OCI-LY7 (cell line): ENCODE measurements at regions not wholly inside any gene's neighbourhood (a gene's known extent, or its start where the extent isn't known, plus 50 kb on each side); places are given as distances from the start of the nearest gene placed in this dataset.
"Not testable (repeated sequence)": the region's sequence is repeated elsewhere in the genome, so short reads cannot be mapped to it uniquely, and the experiment has no call there.

Experiments used
- EZH2phosphoT487 ChIP-seq: fragments of 200-600 bp; sonication (generic); IDR thresholded peaks from 2 replicates; pipeline ENCODE4 v1.6.1; 2018; ENCODE audit warnings: low read depth, borderline replicate concordance, mild to moderate bottlenecking, mixed run types, antibody characterized with exemption, low read length, moderate library complexity, mixed read lengths
- TF ChIP-seq, protein P1 (sequence below): fragments of 200-600 bp; sonication (generic); conservative IDR thresholded peaks from 2 replicates; pipeline ENCODE4 v1.5.1; 2014; ENCODE audit warnings: mild to moderate bottlenecking, antibody characterized with exemption, low read length, moderate library complexity, mixed read lengths

- TF ChIP-seq, protein P1, sequence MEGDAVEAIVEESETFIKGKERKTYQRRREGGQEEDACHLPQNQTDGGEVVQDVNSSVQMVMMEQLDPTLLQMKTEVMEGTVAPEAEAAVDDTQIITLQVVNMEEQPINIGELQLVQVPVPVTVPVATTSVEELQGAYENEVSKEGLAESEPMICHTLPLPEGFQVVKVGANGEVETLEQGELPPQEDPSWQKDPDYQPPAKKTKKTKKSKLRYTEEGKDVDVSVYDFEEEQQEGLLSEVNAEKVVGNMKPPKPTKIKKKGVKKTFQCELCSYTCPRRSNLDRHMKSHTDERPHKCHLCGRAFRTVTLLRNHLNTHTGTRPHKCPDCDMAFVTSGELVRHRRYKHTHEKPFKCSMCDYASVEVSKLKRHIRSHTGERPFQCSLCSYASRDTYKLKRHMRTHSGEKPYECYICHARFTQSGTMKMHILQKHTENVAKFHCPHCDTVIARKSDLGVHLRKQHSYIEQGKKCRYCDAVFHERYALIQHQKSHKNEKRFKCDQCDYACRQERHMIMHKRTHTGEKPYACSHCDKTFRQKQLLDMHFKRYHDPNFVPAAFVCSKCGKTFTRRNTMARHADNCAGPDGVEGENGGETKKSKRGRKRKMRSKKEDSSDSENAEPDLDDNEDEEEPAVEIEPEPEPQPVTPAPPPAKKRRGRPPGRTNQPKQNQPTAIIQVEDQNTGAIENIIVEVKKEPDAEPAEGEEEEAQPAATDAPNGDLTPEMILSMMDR, result not testable (repeated sequence)
- not testable (repeated sequence) for TF ChIP-seq EZH2phosphoT487
Measured at GRCh38 chr4:189236321-189236720, 704.4 kb upstream of the FRG1 start.
